Stimulated activated CD4-positive, alpha-beta T cell treated with anti-CD3 and anti-CD28 coated beads, Interleukin-15, amount 100 ng/mL, for 48 hours (primary cell): ENCODE measurements at regions not wholly inside any gene's neighbourhood (a gene's known extent, or its start where the extent isn't known, plus 50 kb on each side); places are given as distances from the start of the nearest gene placed in this dataset.
"Not testable (repeated sequence)": the region's sequence is repeated elsewhere in the genome, so short reads cannot be mapped to it uniquely, and the experiment has no call there.

Experiments used
- DNase-seq, 2 donors: peaks; one replicate each; pipeline ENCODE4 v3.0.0-alpha.2; 2020; ENCODE audit warnings: low read depth in 2 of 2

- DNase-seq: no peak
These were observed 50.2 kb upstream of the THSD7B start for GRCh38 chr2:136715146-136715545.

GRCh38 chr2:136714452-136714951 is 50.8 kb upstream of the THSD7B start:
- no peak for DNase-seq

- no peak for DNase-seq
These were observed 51.6 kb upstream of the THSD7B start for GRCh38 chr2:136713739-136714138.

- DNase-seq: no peak
These were observed 60.0 kb upstream of the THSD7B start for GRCh38 chr2:136705336-136705735.

GRCh38 chr2:136703214-136703613 is 62.1 kb upstream of the THSD7B start:
- no peak for DNase-seq

GRCh38 chr2:136696438-136696837 is 68.9 kb upstream of the THSD7B start:
- DNase-seq: no peak

- DNase-seq: no peak
These were observed 71.4 kb upstream of the THSD7B start for GRCh38 chr2:136693966-136694365.

- DNase-seq: not testable (repeated sequence)
These were observed 85.3 kb upstream of the THSD7B start for GRCh38 chr2:136680079-136680478.

GRCh38 chr2:136665736-136666135 is 99.6 kb upstream of the THSD7B start:
- DNase-seq: no peak

GRCh38 chr2:136664713-136665405 is 100.5 kb upstream of the THSD7B start:
- no peak for DNase-seq

- no peak for DNase-seq
These were observed 107.1 kb upstream of the THSD7B start for GRCh38 chr2:136658201-136658600.

- DNase-seq: no peak
These were observed 111.5 kb upstream of the THSD7B start for GRCh38 chr2:136653861-136654260.

- DNase-seq: no peak
These were observed 113.8 kb upstream of the THSD7B start for GRCh38 chr2:136651456-136652010.

GRCh38 chr2:136647039-136647438 is 118.3 kb upstream of the THSD7B start:
- DNase-seq: no peak

- no peak for DNase-seq
These were observed 120.0 kb upstream of the THSD7B start for GRCh38 chr2:136645236-136645828.

- DNase-seq: no peak
These were observed 125.7 kb upstream of the THSD7B start for GRCh38 chr2:136639651-136640050.

GRCh38 chr2:136638193-136638592 is 127.2 kb upstream of the THSD7B start:
- DNase-seq: no peak

- DNase-seq: no peak
These were observed 127.9 kb upstream of the THSD7B start for GRCh38 chr2:136637402-136637801.

- no peak for DNase-seq
These were observed 136.9 kb upstream of the THSD7B start for GRCh38 chr2:136628490-136628889.

GRCh38 chr2:136613096-136613495 is 152.2 kb upstream of the THSD7B start:
- DNase-seq: no peak

- DNase-seq: no peak
These were observed 153.3 kb upstream of the THSD7B start for GRCh38 chr2:136612079-136612478.

- no peak for DNase-seq
These were observed 153.9 kb upstream of the THSD7B start for GRCh38 chr2:136611451-136611850.

- DNase-seq: no peak
These were observed 182.6 kb upstream of the THSD7B start for GRCh38 chr2:136582628-136583205.
